IMR-90 (cell line): ENCODE measurements at regions not wholly inside any gene's neighbourhood (a gene's known extent, or its start where the extent isn't known, plus 50 kb on each side); places are given as distances from the start of the nearest gene placed in this dataset. TPM values are rescaled to one million over a fixed set of nuclear protein-coding genes. Genes with fewer than 3 reads are reported as not detected.

Experiments
- ATAC-seq: fragments of 200-7000 bp; cut with Tn5 transposase; 2 replicates; pipeline ENCODE4 v1.9.1; 2020; ENCODE audit warnings: low read depth, mild to moderate bottlenecking, moderate library complexity
- BruUV-seq: library from RNA; stranded (reverse); fragments of 400-500 nt; replicated peaks from 2 replicates; lab custom pipeline; 2021; lab: Mats Ljungman, UMichigan
- CTCF ChIA-PET: fragments of 300-600 bp; formaldehyde crosslinking; extraction: SDS; loops from one replicate; lab custom pipeline; 2021; ENCODE audit warnings: antibody characterized with exemption; lab: Yijun Ruan, JAX
- POLR2A ChIA-PET: fragments of 300-600 bp; sonication (Branson Sonifier 250); formaldehyde crosslinking; loops from one replicate; lab custom pipeline; 2022; ENCODE audit warnings: antibody characterized with exemption; ENCODE audit not compliant: unreplicated experiment; lab: Charles Lee
- DNase-seq: peaks from one replicate; pipeline ENCODE4 v3.0.0; 2013
- H2AFZ ChIP-seq: replicated peaks from 2 replicates; pipeline ENCODE3; 2013; ENCODE audit warnings: low read length, mild to moderate bottlenecking; ENCODE audit not compliant: poor library complexity
- H2AK5ac ChIP-seq: 2 replicates; pipeline ENCODE4 v1.6.1; 2013; ENCODE audit warnings: low read depth, low read length, inconsistent platforms
- H2AK9ac ChIP-seq: replicated peaks from 2 replicates; pipeline ENCODE3; 2013; ENCODE audit warnings: mild to moderate bottlenecking, low read depth, low read length, moderate library complexity; ENCODE audit not compliant: poor library complexity
- H2BK120ac ChIP-seq: 2 replicates; pipeline ENCODE4 v1.6.1; 2013; ENCODE audit warnings: low read depth, low read length, inconsistent platforms
- H2BK15ac ChIP-seq: 3 replicates; pipeline ENCODE4 v1.6.1; 2013; ENCODE audit warnings: low read depth, low read length, inconsistent platforms
- H2BK20ac ChIP-seq: 2 replicates; pipeline ENCODE4 v1.6.1; 2013; ENCODE audit warnings: low read depth, mild to moderate bottlenecking, inconsistent platforms, low read length, moderate library complexity
- H2BK5ac ChIP-seq: 2 replicates; pipeline ENCODE4 v1.6.1; 2013; ENCODE audit warnings: mild to moderate bottlenecking, low read depth, low read length, inconsistent platforms; ENCODE audit not compliant: poor library complexity, severe bottlenecking
- H3K14ac ChIP-seq: replicated peaks from 2 replicates; pipeline ENCODE4 v1.6.1; 2013; ENCODE audit warnings: low read depth, low read length, inconsistent platforms
- H3K18ac ChIP-seq: 2 replicates; pipeline ENCODE4 v1.6.1; 2013; ENCODE audit warnings: low read depth, low read length, control low read depth
- H3K23ac ChIP-seq: 2 replicates; pipeline ENCODE4 v1.6.1; 2013; ENCODE audit warnings: low read depth, low read length, inconsistent platforms
- H3K27ac ChIP-seq: 2 replicates; pipeline ENCODE4 v1.5.1; 2013; ENCODE audit warnings: mild to moderate bottlenecking, control low read depth, low read length; ENCODE audit not compliant: insufficient read depth
- H3K27me3 ChIP-seq: 2 replicates; pipeline ENCODE4 v1.6.1; 2013; ENCODE audit warnings: low read length; ENCODE audit not compliant: control insufficient read depth, insufficient read depth
- H3K36me3 ChIP-seq: 2 replicates; pipeline ENCODE4 v1.6.1; 2013; ENCODE audit warnings: low read length, mixed read lengths; ENCODE audit not compliant: control insufficient read depth, insufficient read depth
- H3K4ac ChIP-seq: 2 replicates; pipeline ENCODE4 v1.6.1; 2013; ENCODE audit warnings: low read depth, low read length, inconsistent platforms
- H3K4me1 ChIP-seq: 2 replicates; pipeline ENCODE4 v1.6.1; 2013; ENCODE audit warnings: low read length, mixed read lengths; ENCODE audit not compliant: control insufficient read depth, insufficient read depth
- H3K4me2 ChIP-seq: 2 replicates; pipeline ENCODE4 v1.6.1; 2013; ENCODE audit warnings: low read depth, mild to moderate bottlenecking, control low read depth, low read length, moderate library complexity
- H3K4me3 ChIP-seq: 2 replicates; pipeline ENCODE4 v1.5.1; 2013; ENCODE audit warnings: low read depth, mild to moderate bottlenecking, control low read depth, low read length, moderate library complexity; ENCODE audit not compliant: insufficient read depth
- H3K56ac ChIP-seq: 2 replicates; pipeline ENCODE4 v1.6.1; 2013; ENCODE audit warnings: low read length, inconsistent platforms; ENCODE audit not compliant: insufficient read depth; ENCODE audit errors: extremely low read depth
- H3K79me1 ChIP-seq, 2 experiments: 2 replicates each; pipeline ENCODE4 v1.6.1; 2013; ENCODE audit warnings: low read length in 2 of 2, inconsistent platforms in 1 of 2, low read depth in 1 of 2
- H3K9ac ChIP-seq: 2 replicates; pipeline ENCODE4 v1.6.1; 2013; ENCODE audit warnings: low read depth, low read length, control low read depth
- H3K9me1 ChIP-seq: 2 replicates; pipeline ENCODE4 v1.6.1; 2013; ENCODE audit warnings: low read length, inconsistent platforms; ENCODE audit not compliant: insufficient read depth
- H3K9me3 ChIP-seq: 2 replicates; pipeline ENCODE4 v1.6.1; 2013; ENCODE audit warnings: low read length; ENCODE audit not compliant: control insufficient read depth, insufficient read depth
- H4K20me1 ChIP-seq: 2 replicates; pipeline ENCODE4 v1.6.1; 2013; ENCODE audit warnings: low read length, inconsistent platforms; ENCODE audit not compliant: insufficient read depth
- H4K5ac ChIP-seq: 2 replicates; pipeline ENCODE4 v1.6.1; 2013; ENCODE audit warnings: mild to moderate bottlenecking, low read depth, low read length, control low read depth
- H4K8ac ChIP-seq, 2 experiments: 2 replicates each; pipeline ENCODE4 v1.6.1; 2013; ENCODE audit warnings: low read depth in 2 of 2, low read length in 2 of 2, control low read depth in 1 of 2, inconsistent platforms in 1 of 2
- H4K91ac ChIP-seq: 2 replicates; pipeline ENCODE4 v1.6.1; 2013; ENCODE audit warnings: low read depth, low read length, inconsistent platforms; ENCODE audit not compliant: insufficient read depth
- CHD1 ChIP-seq: IDR thresholded peaks from 2 replicates; pipeline ENCODE4 v1.6.1; 2012; ENCODE audit warnings: low read depth, low read length, improper control_type of control experiment
- MAFK ChIP-seq: IDR thresholded peaks from 2 replicates; pipeline ENCODE4 v1.6.1; 2012; ENCODE audit warnings: low read depth, low read length, improper control_type of control experiment
- WGBS, 2 experiments: methylation state at CpG; one replicate each; pipeline versions ENCODE4 v1.1.5 to v1.1.7; 2013; ENCODE audit warnings: missing lambda C conversion rate in 2 of 2; ENCODE audit not compliant: insufficient read length in 1 of 2; ENCODE audit errors: extremely low coverage in 2 of 2; 5-methylcytosine and 5-hydroxymethylcytosine counted together
- dilution Hi-C: fragments of 300-500 bp; cut with HindIII; formaldehyde crosslinking; loops from one replicate; pipeline ENCODE4 v1.14.3; 2018; ENCODE audit warnings: low sequenced_read_pairs; ENCODE audit not compliant: unreplicated experiment
- in situ Hi-C: fragments of 300-500 bp; cut with MboI; formaldehyde crosslinking; loops from 3 replicates; pipeline ENCODE4 v1.14.3; 2019; ENCODE audit warnings: low sequenced_read_pairs, inconsistent platforms, mixed read lengths
- intact Hi-C: fragments of 100-400 bp; cut with micrococcal nuclease; formaldehyde crosslinking; loops from 2 replicates; pipeline ENCODE4 v1.10.0; 2022
- microRNA-seq, 2 experiments: library from miRNA; stranded (forward) in 1 of 2; unstranded in 1 of 2; fragments of 10-50 nt in 1 of 2; fragments of <30 nt in 1 of 2; gene quantifications in 1 of 2; microRNA quantifications in 1 of 2; one replicate each; pipeline versions ENCODE3 to v1.1.0; 2013 to 2020; ENCODE audit not compliant: insufficient read depth in 1 of 2, insufficient read length in 1 of 2, unreplicated experiment in 1 of 2
- small RNA-seq, 5 experiments: library from RNA; depleted of rRNA; stranded (forward); fragments of <200 nt; gene quantifications; one replicate each; pipeline ENCODE3, GENCODE V24; 2012

DNA sequence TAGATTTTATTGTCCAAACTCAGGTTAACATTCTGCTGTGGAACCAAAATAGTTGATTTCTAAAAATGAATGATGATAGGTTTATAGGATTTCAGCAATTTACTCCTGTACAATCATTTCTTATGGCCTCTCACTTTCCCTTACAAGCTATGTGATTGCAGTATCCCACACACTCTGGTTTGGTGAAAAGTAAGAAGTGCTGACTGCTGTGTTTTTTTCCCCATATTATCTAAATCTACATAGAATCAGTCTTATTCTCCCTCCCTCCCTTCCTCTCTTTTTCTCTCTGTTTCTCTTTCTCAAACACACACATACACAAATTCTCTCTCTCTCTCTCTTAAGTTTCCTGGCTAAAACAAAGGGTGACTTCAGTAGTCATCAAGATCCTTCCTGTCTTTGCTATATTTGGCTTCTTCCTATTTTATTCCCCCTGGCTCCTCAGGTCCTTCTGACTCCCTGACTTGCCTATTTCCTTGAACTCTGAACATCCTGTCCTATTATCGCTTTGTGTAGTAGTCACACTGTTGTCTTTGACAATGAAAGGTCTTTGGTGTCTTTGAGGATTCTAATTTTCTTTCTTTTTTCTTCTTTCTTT is 55.9 kb upstream of the HAPLN1 start:
- H3K27ac ChIP-seq = no peak overlapping the region
- H2AK5ac ChIP-seq = no peak overlapping the region
- no CpG with 5 or more reads among the region's 1 CpG for WGBS, 2 experiments
- POLR2A ChIA-PET = no interaction called here
- H2AK9ac ChIP-seq = no peak overlapping the region
- no peak for DNase-seq
- dilution Hi-C loops (no loop called here), intact Hi-C loops (no loop called here), in situ Hi-C loops (no loop called here)
- H4K91ac ChIP-seq = no peak overlapping the region
- CTCF ChIA-PET = no interaction called here
- no peak overlapping the region for H3K4me3 ChIP-seq
- no peak overlapping the region for H3K9ac ChIP-seq
- ATAC-seq = no peak
- H4K20me1 ChIP-seq = no peaks in the 10 kb centered on the region
- H4K5ac ChIP-seq = no peak overlapping the region
- no TSS peak for BruUV-seq
- H3K18ac ChIP-seq = no peak overlapping the region
- H3K4me2 ChIP-seq = no peak overlapping the region
- H3K14ac ChIP-seq = no peak overlapping the region
- no peak overlapping the region for H3K23ac ChIP-seq
- H3K4ac ChIP-seq = no peak overlapping the region
- H2BK20ac ChIP-seq = no peak overlapping the region
- no peak overlapping the region for H4K8ac ChIP-seq
- H2BK120ac ChIP-seq = no peak overlapping the region
- no peak overlapping the region for H2BK15ac ChIP-seq
- TF ChIP-seq CHD1 = no peak
- TF ChIP-seq MAFK = peak; percentile 83
- H3K79me1 ChIP-seq = no peaks in the 10 kb centered on the region
- no peaks in the 10 kb centered on the region for H3K27me3 ChIP-seq
- H2BK5ac ChIP-seq = no peak overlapping the region
- no peaks in the 10 kb centered on the region for H3K9me1 ChIP-seq
- no peak overlapping the region for H3K56ac ChIP-seq
- no peaks in the 10 kb centered on the region for H3K36me3 ChIP-seq
- H3K4me1 ChIP-seq = no peaks in the 10 kb centered on the region
- H2AFZ ChIP-seq = no peak overlapping the region
- H3K9me3 ChIP-seq = no peaks in the 10 kb centered on the region

Small RNA genes lying in the stretch of these regions (microRNA-seq; reads per million reads assigned to microRNA genes)
- gene RNU4-11P (ENCODE audit: insufficient read depth, insufficient read length) = not detected

Small RNA genes lying in the stretch of these regions (small RNA-seq; reads per million reads assigned to genes)
- 0 to 0.08 (median 0) reads per million in 5 experiments for gene RNU4-11P
